ENCODE measurements at regions not wholly inside any gene's neighbourhood (a gene's known extent, or its start where the extent isn't known, plus 50 kb on each side); places are given as distances from the start of the nearest gene placed in this dataset.

- WGBS, 3 donors, result 88 to 91% (median 90%) methylated on average over 8 of the region's 8 CpGs
- no peak overlapping the region for H3K4me3 ChIP-seq
- no peaks in the 10 kb centered on the region for H3K36me3 ChIP-seq
- TF ChIP-seq POLR2A (IDR thresholded peaks at IDR 0.05), result no peak
- no peak for TF ChIP-seq CTCF (IDR thresholded peaks at IDR 0.05)
- TF ChIP-seq EP300 (IDR thresholded peaks at IDR 0.05), result no peak
- H3K9me3 ChIP-seq, result no peaks in the 10 kb centered on the region
- no peak for DNase-seq
- H3K27ac ChIP-seq, result no peak overlapping the region
- H3K27me3 ChIP-seq, result no peaks in the 10 kb centered on the region
- intact Hi-C loops (cut with DNase I), result no loop called here
- H3K4me1 ChIP-seq (ENCODE audit: insufficient read depth), result no peaks in the 10 kb centered on the region
Measured at GRCh38 chr10:125502276-125502675, 180.7 kb downstream of the TEX36 start.

GRCh38 chr10:125495386-125495785, 187.6 kb downstream of the TEX36 start:
- no peak for DNase-seq
- intact Hi-C loops (cut with DNase I), result no loop called here

GRCh38 chr10:125494651-125495239, 188.2 kb downstream of the TEX36 start:
- TF ChIP-seq CTCF (IDR thresholded peaks at IDR 0.05) (no peak), EP300 (IDR thresholded peaks at IDR 0.05) (no peak), POLR2A (IDR thresholded peaks at IDR 0.05) (no peak)

More at GRCh38 chr10:125495386-125495785, 187.6 kb downstream of the TEX36 start:
- no peak overlapping the region for H3K27ac ChIP-seq
- TF ChIP-seq CTCF (IDR thresholded peaks at IDR 0.05), result no peak
- no peaks in the 10 kb centered on the region for H3K4me1 ChIP-seq (ENCODE audit: insufficient read depth)
- H3K9me3 ChIP-seq, result no peaks in the 10 kb centered on the region
- no peak overlapping the region for H3K4me3 ChIP-seq
- H3K27me3 ChIP-seq, result no peaks in the 10 kb centered on the region
- H3K36me3 ChIP-seq, result no peaks in the 10 kb centered on the region
- 85 to 87% (median 86%) methylated on average over 4 of the region's 4 CpGs for WGBS, 3 donors

GRCh38 chr10:125491381-125491780, 191.6 kb downstream of the TEX36 start:
- no peaks in the 10 kb centered on the region for H3K4me1 ChIP-seq (ENCODE audit: insufficient read depth)
- no peak overlapping the region for H3K4me3 ChIP-seq
- H3K27ac ChIP-seq, result no peak overlapping the region
- no peaks in the 10 kb centered on the region for H3K27me3 ChIP-seq
- no peak for DNase-seq
- no peaks in the 10 kb centered on the region for H3K9me3 ChIP-seq
- intact Hi-C loops (cut with DNase I), result no loop called here
- WGBS, 3 donors, result 72 to 79% (median 74%) methylated on average over 2 of the region's 2 CpGs
- no peaks in the 10 kb centered on the region for H3K36me3 ChIP-seq
- no peak for TF ChIP-seq CTCF (IDR thresholded peaks at IDR 0.05)
- no peak for TF ChIP-seq EP300 (IDR thresholded peaks at IDR 0.05)
- TF ChIP-seq POLR2A (IDR thresholded peaks at IDR 0.05), result no peak

More at GRCh38 chr10:125494651-125495239, 188.2 kb downstream of the TEX36 start:
- WGBS, 3 donors, result 66 to 79% (median 78%) methylated on average over 10 of the region's 10 CpGs
- intact Hi-C loops (cut with DNase I), result no loop called here
- H3K4me3 ChIP-seq, result no peak overlapping the region
- no peak for DNase-seq
- H3K36me3 ChIP-seq, result no peaks in the 10 kb centered on the region
- H3K9me3 ChIP-seq, result no peaks in the 10 kb centered on the region
- no peak overlapping the region for H3K27ac ChIP-seq
- no peaks in the 10 kb centered on the region for H3K4me1 ChIP-seq (ENCODE audit: insufficient read depth)
- no peaks in the 10 kb centered on the region for H3K27me3 ChIP-seq

Data from ovary (tissue), 7 donors.